ENCODE measurements at regions not wholly inside any gene's neighbourhood (a gene's known extent, or its start where the extent isn't known, plus 50 kb on each side); places are given as distances from the start of the nearest gene placed in this dataset.

DNA sequence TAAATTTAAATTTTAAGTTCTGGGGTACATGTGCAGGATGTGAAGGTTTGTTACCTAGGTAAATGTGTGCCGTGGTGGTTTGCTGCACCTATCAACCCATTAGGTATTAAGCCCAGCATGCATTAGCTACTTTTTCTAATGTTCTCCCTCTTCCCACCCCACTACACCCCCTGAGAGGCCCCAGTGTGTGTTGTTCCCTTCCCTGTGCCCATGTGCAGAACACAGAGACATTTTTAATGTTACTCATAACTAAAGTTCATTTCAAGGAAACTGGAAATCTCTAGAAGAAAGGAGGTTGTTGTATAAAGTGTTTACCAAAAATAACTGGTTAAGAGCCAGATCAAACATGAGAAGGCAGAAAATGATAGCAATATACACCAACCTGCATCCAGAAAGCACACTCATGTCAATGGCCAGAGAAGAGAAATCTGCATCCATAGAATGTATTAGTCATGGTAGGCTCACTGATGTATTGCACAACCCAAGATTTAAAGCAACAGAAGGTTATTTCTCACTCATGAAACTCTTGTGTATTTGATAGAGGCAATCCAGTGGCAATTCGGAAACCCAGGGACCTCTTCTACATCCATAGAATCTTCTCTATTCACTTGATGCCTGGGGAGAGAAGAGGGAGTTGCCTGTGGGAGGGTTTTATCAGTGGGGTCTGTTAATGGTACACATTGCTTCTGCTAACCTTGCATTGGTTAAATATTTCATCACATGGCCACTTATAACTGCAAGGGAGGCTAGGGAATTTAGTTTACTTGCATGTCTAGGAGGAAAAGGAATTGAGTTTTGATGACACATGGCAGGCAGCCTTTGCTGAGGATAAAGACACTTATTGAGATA is 321.9 kb upstream of the RASGRP1 start:
- Mint-ChIP-seq H3K27ac (no peak overlapping the region), H3K36me3 (ENCODE audit: low read depth) (no peaks in the 10 kb centered on the region), H3K4me1 (peaks cover 8% of the 10 kb centered on the region), H3K27me3 (ENCODE audit: low read depth, poor library complexity) (peaks cover 10% of the 10 kb centered on the region), H3K4me3 (no peak overlapping the region), H3K9me3 (peaks cover 10% of the 10 kb centered on the region)
- DNase-seq = no peak
- TF ChIP-seq CTCF (IDR thresholded peaks at IDR 0.05) = no peak

GRCh38 chr15:38888701-38889221 is 324.1 kb upstream of the RASGRP1 start:
- Mint-ChIP-seq H3K4me1 (peaks cover 8% of the 10 kb centered on the region), H3K36me3 (ENCODE audit: low read depth) (peaks cover 6% of the 10 kb centered on the region), H3K27ac (no peak overlapping the region), H3K4me3 (no peak overlapping the region), H3K9me3 (peaks cover 21% of the 10 kb centered on the region), H3K27me3 (ENCODE audit: low read depth, poor library complexity) (peaks cover 10% of the 10 kb centered on the region)
- no peak for TF ChIP-seq CTCF (IDR thresholded peaks at IDR 0.05)
- DNase-seq = peak; percentile 11

DNA sequence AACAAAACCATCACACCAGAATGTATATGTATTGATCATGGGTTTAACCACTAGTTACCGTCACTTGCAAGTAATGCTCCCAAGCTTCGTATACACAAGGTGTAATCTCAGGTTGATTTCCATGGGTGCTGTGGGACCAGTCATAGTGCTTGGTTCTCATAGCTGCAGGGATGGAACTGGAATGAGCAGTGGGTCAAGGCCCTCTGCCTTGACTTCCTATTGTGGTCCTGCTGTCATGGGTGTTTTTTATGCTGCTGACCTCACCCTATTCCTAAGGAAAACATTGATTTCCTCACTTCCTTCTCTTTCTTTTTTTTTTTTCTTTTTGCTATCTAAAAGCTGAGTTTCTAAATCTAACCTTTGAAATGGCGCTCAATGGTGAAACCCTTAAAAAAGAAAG is 325.6 kb upstream of the RASGRP1 start:
- no peak for DNase-seq
- H3K9me3 Mint-ChIP-seq = peaks cover 21% of the 10 kb centered on the region
- H3K4me3 Mint-ChIP-seq = no peak overlapping the region
- H3K27ac Mint-ChIP-seq = no peak overlapping the region
- peaks cover 10% of the 10 kb centered on the region for H3K27me3 Mint-ChIP-seq (ENCODE audit: low read depth, poor library complexity)
- H3K4me1 Mint-ChIP-seq = peaks cover 18% of the 10 kb centered on the region
- no peak for TF ChIP-seq CTCF (IDR thresholded peaks at IDR 0.05)
- peaks cover 6% of the 10 kb centered on the region for H3K36me3 Mint-ChIP-seq (ENCODE audit: low read depth)

DNA sequence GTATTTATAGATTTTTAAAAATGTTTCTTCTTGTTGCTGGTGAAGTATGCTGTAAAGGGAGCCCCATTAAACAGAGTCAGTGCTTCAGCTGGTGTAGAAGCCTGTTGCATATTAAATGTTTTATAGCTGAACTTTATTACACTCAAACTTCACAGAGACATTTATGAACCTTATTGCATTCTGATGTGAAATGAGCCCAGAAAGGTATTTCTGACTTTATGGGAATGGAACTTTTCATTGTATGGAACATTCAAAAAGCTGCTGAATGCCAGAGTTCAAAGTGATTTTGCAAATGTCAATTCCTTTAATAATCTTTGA is 329.3 kb upstream of the RASGRP1 start:
- no peak for TF ChIP-seq CTCF (IDR thresholded peaks at IDR 0.05)
- Mint-ChIP-seq H3K9me3 (peaks cover 21% of the 10 kb centered on the region), H3K27me3 (ENCODE audit: low read depth, poor library complexity) (peaks cover 2% of the 10 kb centered on the region), H3K4me1 (peaks cover 18% of the 10 kb centered on the region), H3K27ac (no peak overlapping the region), H3K4me3 (no peak overlapping the region), H3K36me3 (ENCODE audit: low read depth) (peaks cover 6% of the 10 kb centered on the region)
- no peak for DNase-seq

DNA sequence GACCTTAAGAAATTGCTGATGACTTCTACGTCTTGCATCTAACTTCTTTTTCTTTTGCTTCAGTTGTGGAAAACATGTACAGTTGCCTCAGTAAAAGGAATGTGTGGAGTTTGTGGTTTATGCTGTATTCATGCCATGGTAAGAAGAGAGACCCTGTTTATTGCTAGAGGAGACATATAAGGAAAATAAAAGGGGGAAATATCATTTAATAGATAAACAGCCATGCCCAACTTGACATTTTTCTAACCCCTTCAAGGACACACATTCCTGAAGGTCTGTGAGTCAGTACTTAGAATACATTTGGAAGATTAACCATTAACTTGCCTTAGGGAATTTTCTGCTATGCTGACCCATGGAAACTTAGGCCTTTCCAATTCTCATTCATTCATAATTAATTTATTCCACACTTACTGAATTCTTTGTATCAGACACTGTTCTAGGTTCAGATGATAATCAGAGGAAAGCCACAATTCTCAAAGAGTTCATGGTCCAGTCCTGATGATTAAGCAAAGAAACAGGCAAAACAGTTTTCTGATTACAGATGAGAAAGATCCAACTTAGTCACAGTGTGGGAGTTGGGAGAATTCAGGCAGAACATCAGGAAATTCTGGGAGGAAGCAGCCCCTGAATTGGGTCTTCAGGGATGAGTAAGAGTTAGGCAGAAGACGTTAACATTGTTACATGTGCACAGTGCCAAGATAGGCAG is 329.8 kb upstream of the RASGRP1 start:
- H3K27ac Mint-ChIP-seq = peak overlapping the region; percentile 4
- H3K27me3 Mint-ChIP-seq (ENCODE audit: low read depth, poor library complexity) = peaks cover 2% of the 10 kb centered on the region
- H3K36me3 Mint-ChIP-seq (ENCODE audit: low read depth) = peaks cover 6% of the 10 kb centered on the region
- no peak overlapping the region for H3K4me3 Mint-ChIP-seq
- TF ChIP-seq CTCF (IDR thresholded peaks at IDR 0.05) = no peak
- H3K4me1 Mint-ChIP-seq = peaks cover 16% of the 10 kb centered on the region
- H3K9me3 Mint-ChIP-seq = peaks cover 21% of the 10 kb centered on the region
- DNase-seq = no peak

Data from nephron progenitor cell (in vitro differentiated cells).